ENCODE measurements at regions not wholly inside any gene's neighbourhood (a gene's known extent, or its start where the extent isn't known, plus 50 kb on each side); places are given as distances from the start of the nearest gene placed in this dataset.

DNA sequence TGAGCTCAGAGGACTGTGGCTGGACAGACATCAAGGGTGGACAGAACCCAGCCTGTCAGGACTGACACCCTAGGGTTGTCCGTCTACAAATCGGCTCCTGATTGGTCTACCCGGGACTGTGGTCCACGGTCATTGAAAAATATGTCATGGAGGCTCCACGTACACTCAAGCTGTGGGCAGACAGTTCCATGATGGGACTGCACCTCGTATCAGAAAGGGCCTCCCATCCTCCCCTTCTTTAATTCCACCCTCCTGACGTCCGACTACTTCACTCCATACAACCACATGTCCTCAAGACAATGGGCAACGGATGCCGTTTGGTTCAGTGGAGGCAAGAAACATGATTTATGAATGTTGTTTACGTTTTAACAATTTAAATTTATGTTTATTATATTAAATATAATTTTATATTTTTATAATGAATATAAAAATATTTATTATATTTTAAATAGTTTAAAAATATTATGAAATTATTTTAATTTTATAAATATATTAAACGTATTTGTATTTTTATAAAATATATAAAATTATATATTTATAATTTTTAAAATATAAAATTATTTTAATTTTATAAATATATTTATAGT is 58.0 kb upstream of the SHOX start:
- TF ChIP-seq, protein P1, sequence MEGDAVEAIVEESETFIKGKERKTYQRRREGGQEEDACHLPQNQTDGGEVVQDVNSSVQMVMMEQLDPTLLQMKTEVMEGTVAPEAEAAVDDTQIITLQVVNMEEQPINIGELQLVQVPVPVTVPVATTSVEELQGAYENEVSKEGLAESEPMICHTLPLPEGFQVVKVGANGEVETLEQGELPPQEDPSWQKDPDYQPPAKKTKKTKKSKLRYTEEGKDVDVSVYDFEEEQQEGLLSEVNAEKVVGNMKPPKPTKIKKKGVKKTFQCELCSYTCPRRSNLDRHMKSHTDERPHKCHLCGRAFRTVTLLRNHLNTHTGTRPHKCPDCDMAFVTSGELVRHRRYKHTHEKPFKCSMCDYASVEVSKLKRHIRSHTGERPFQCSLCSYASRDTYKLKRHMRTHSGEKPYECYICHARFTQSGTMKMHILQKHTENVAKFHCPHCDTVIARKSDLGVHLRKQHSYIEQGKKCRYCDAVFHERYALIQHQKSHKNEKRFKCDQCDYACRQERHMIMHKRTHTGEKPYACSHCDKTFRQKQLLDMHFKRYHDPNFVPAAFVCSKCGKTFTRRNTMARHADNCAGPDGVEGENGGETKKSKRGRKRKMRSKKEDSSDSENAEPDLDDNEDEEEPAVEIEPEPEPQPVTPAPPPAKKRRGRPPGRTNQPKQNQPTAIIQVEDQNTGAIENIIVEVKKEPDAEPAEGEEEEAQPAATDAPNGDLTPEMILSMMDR (conservative IDR thresholded peaks at IDR 0.05) = no peak
- H3K27ac ChIP-seq = no peak overlapping the region

DNA sequence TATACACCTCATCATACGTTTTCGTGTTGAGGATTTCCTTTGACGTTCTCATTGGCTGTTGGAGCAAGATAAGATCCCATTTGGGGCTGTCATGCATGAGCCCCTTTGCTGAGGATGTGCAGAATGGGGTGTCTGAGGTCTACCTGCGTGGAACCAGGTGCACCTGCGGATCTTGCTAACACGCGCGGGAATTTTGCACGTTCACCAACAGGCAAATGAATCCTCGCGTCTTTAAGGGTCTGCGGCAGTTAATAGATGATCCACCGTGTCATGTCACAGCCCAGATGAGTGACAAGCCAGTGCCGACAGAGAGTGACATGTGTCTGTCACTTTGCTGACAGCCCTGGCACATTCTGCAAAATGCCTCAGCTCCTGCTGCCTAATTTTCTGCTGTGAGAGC is 56.3 kb upstream of the SHOX start:
- TF ChIP-seq, protein P1 (conservative IDR thresholded peaks at IDR 0.05) = no peak
- no peak overlapping the region for H3K27ac ChIP-seq

DNA sequence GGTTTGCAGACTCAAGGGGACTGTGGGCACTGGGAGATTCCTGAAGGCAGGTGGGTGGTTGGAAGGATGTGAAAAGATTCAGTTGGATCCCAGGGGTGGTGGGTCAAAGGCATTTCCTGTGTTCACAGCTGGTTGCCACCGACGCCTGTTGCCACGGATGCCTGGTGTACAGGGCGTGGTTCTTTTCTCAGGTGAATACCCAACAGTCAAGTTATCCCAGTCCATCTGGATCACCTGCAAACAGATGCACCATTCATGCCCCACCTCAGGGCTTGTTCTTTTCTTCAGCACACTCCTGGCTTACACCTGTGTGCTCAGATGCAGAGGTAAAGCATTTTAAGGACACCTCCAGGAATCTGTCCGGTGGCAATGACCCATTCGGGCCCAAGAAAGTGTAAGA is 55.8 kb upstream of the SHOX start:
- no peak overlapping the region for H3K27ac ChIP-seq
- TF ChIP-seq, protein P1 (conservative IDR thresholded peaks at IDR 0.05) = no peak

DNA sequence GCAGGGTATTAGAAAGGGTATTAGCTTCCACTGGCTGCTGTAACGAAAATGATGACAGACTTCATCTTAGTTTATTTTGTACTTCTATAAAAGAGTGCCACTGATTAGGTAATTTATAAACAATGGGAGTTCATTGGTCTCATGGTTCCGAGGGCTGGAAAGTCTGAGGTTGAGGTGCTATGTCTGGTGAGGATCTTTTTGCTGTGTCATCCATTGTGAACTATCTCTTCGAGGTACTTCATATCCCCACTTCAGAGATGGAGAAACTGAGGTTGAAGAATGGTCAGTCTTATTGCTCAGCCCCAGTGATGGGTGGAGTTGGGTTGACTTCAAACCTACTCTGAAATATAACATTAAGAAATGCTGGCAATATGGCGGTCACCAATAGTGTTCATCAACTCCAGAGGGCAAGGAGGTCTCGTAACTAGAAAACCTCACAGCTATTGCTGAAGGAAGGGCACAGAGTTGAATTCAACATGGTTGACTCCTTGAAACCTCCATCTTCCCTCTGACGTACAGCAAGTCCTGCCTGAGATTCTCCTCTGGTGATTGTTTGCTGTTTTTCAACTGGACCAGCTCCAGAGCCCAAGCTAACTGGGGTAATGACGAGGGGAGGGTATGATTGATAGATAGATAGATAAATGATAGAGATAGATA is 53.6 kb upstream of the SHOX start:
- TF ChIP-seq, protein P1 (conservative IDR thresholded peaks at IDR 0.05) = no peak

DNA sequence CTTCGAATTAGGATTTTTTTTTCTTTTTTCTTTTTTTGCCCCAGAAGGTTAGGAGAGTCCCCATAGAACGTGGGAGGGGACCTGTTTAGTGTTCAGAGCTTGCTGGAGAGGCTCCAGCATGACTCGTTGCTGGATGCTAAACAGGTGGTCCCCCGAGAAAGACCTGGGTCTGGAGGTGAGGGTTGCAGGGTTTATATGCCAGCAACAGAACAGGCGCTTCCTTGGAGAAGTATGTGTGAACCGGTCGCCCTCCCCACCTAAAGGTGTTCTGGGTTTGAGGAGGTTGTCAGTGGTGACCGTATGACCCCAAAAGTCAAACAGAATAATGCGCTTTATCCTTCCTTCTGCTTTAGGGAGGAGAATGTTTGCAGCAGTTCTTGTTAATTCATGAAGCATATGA is 52.1 kb upstream of the SHOX start:
- TF ChIP-seq, protein P1 (conservative IDR thresholded peaks at IDR 0.05) = no peak
- no peak overlapping the region for H3K27ac ChIP-seq

More for the DNA sequence above, 53.6 kb upstream of the SHOX start:
- H3K27ac ChIP-seq = no peak overlapping the region

DNA sequence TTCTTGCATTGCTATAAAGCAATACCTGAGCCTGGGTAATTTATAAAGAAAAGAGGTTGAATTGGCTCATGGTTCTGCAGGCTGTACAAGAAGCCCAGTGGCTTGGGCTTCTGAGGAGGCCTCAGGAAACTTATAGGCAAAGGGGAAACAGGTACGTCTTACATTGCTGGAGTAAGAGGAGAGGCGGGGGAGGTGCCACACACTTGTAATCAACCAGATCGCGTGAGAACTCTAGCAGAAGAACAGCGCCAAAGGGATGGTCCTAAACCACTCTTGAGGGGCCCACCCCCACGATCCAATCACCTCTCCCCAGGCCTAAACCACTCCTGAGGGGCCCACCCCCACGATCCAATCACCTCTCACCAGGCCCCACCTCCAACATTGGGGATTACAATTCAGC is 50.6 kb upstream of the SHOX start:
- TF ChIP-seq, protein P1 (conservative IDR thresholded peaks at IDR 0.05) = no peak
- no peak overlapping the region for H3K27ac ChIP-seq
